ENCODE measurements at regions not wholly inside any gene's neighbourhood (a gene's known extent, or its start where the extent isn't known, plus 50 kb on each side); places are given as distances from the start of the nearest gene placed in this dataset.

DNA sequence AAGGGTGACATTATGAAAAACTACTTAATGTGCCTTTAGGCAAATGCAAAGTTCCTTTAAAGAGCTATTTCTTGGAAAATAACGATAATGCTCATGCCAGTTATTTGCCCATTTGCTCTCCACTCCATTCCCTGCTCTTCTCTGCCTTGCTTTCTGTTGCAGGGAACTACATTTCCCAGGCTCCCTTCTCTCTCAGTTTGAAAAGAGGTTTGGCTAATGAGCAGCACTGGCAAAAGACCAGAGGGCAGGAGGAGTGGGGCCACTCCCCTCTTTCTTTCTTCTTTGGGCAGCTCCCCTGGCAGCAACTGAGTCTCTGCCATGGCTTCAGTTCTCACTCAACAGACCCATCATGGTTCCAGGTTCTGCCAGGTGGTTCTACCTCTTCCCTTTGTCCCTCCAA, 130.5 kb downstream of the RWDD3 start:
- Mint-ChIP-seq H3K4me1 (ENCODE audit: low read depth) (no peaks in the 10 kb centered on the region), H3K4me3 (no peak overlapping the region), H3K9me3 (peaks cover 5% of the 10 kb centered on the region), H3K27me3 (no peaks in the 10 kb centered on the region), H3K27ac (no peak overlapping the region), H3K36me3 (ENCODE audit: low read depth) (no peaks in the 10 kb centered on the region)
- H3K27me3 ChIP-seq (ENCODE audit: control insufficient read depth in 1 of 2, insufficient read depth in 2 of 2, low read length in 2 of 2): no peaks in the 10 kb centered on the region
- no peak overlapping the region for H3K4me3 ChIP-seq (ENCODE audit: low read length)
- no peaks in the 10 kb centered on the region for H3K4me1 ChIP-seq (ENCODE audit: insufficient read depth, low read length)
- DNase-seq (no peak), ATAC-seq (ENCODE audit: poor library complexity) (no peak)
- ChIA-PET CTCF (no interaction called here), POLR2A (no interaction called here)
- TF ChIP-seq, protein P1, sequence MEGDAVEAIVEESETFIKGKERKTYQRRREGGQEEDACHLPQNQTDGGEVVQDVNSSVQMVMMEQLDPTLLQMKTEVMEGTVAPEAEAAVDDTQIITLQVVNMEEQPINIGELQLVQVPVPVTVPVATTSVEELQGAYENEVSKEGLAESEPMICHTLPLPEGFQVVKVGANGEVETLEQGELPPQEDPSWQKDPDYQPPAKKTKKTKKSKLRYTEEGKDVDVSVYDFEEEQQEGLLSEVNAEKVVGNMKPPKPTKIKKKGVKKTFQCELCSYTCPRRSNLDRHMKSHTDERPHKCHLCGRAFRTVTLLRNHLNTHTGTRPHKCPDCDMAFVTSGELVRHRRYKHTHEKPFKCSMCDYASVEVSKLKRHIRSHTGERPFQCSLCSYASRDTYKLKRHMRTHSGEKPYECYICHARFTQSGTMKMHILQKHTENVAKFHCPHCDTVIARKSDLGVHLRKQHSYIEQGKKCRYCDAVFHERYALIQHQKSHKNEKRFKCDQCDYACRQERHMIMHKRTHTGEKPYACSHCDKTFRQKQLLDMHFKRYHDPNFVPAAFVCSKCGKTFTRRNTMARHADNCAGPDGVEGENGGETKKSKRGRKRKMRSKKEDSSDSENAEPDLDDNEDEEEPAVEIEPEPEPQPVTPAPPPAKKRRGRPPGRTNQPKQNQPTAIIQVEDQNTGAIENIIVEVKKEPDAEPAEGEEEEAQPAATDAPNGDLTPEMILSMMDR (IDR thresholded peaks at IDR 0.05): no peak
- no peak overlapping the region for H3K27ac ChIP-seq (ENCODE audit: low read depth in 1 of 2, low read length in 2 of 2)
- intact Hi-C loops (cut with DNase I, micrococcal nuclease): no loop called here
- H3K36me3 ChIP-seq (ENCODE audit: insufficient read depth, low read length): no peaks in the 10 kb centered on the region
- H3K9me3 ChIP-seq (ENCODE audit: control insufficient read depth in 1 of 2, insufficient read depth in 1 of 2, low read length in 2 of 2): peaks cover 0 to 3% of the 10 kb centered on the region in 2 experiments

DNA sequence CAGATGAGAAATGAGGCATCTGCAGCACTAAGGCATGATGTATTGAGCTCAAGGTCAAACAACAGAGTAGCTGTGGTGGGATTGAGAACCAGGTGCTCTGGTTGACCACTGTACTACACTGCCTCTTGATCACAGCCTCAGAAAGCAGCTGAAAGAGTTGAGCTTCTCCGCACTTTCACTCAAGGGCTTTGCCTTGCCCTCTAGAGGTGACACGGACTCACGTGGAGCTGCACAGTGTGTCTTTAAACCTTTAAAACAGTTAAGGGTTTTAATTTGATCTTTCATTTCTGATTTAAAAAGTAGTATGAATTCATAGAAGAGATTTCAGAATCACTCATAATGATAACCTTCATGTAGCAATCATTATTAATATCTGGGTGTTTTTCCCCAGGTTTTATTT, 132.5 kb downstream of the RWDD3 start:
- no peaks in the 10 kb centered on the region for H3K36me3 ChIP-seq (ENCODE audit: insufficient read depth, low read length)
- H3K27ac ChIP-seq (ENCODE audit: low read depth in 1 of 2, low read length in 2 of 2): no peak overlapping the region
- Mint-ChIP-seq H3K27me3 (no peaks in the 10 kb centered on the region), H3K27ac (no peak overlapping the region), H3K4me1 (ENCODE audit: low read depth) (no peaks in the 10 kb centered on the region), H3K9me3 (peaks cover 5% of the 10 kb centered on the region), H3K36me3 (ENCODE audit: low read depth) (no peaks in the 10 kb centered on the region), H3K4me3 (no peak overlapping the region)
- POLR2A ChIA-PET: no interaction called here
- H3K9me3 ChIP-seq (ENCODE audit: control insufficient read depth in 1 of 2, insufficient read depth in 1 of 2, low read length in 2 of 2): peaks cover 0 to 3% of the 10 kb centered on the region in 2 experiments
- intact Hi-C loops (cut with DNase I, micrococcal nuclease): no loop called here
- CTCF ChIA-PET: interaction anchor here (0.6 kb wide), 1 partner anchor 179 kb away, joined by 3 read pairs; no protein-coding TSS in a partner anchor
- no peak for DNase-seq
- no peaks in the 10 kb centered on the region for H3K4me1 ChIP-seq (ENCODE audit: insufficient read depth, low read length)
- no peak overlapping the region for H3K4me3 ChIP-seq (ENCODE audit: low read length)
- H3K27me3 ChIP-seq (ENCODE audit: control insufficient read depth in 1 of 2, insufficient read depth in 2 of 2, low read length in 2 of 2): peaks cover 0 to 2% of the 10 kb centered on the region in 2 experiments
- no peak for ATAC-seq (ENCODE audit: poor library complexity)
- TF ChIP-seq, protein P1 (IDR thresholded peaks at IDR 0.05): no peak

DNA sequence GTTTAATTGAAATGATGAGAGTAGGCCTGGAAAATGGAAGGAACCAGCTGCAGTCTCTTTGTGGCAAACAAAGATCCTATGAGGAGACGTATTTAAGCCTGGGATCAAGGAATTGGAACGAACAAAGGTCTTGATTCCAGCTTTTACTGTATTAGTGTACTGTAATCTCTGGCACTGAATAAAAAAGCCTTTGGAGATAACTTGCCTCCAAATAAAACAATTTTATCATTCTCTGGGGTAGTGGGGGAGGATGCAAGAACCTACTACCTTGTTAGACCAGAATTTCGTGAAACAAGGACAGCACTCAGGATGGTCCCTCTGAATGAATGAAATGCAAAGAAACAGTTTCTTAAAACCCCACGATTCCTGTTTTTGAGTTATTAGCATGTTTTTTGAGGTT, 134.2 kb downstream of the RWDD3 start:
- H3K36me3 Mint-ChIP-seq (ENCODE audit: low read depth): no peaks in the 10 kb centered on the region
- H3K9me3 ChIP-seq (ENCODE audit: control insufficient read depth in 1 of 2, insufficient read depth in 1 of 2, low read length in 2 of 2): no peaks in the 10 kb centered on the region
- TF ChIP-seq, protein P1 (IDR thresholded peaks at IDR 0.05): no peak
- ATAC-seq (ENCODE audit: poor library complexity) (no peak), DNase-seq (no peak)
- POLR2A ChIA-PET: no interaction called here
- peaks cover 0 to 2% of the 10 kb centered on the region in 2 experiments for H3K27me3 ChIP-seq (ENCODE audit: control insufficient read depth in 1 of 2, insufficient read depth in 2 of 2, low read length in 2 of 2)
- H3K27ac Mint-ChIP-seq: no peak overlapping the region
- H3K4me1 ChIP-seq (ENCODE audit: insufficient read depth, low read length): no peaks in the 10 kb centered on the region
- CTCF ChIA-PET: no interaction called here
- H3K9me3 Mint-ChIP-seq: peaks cover 5% of the 10 kb centered on the region
- intact Hi-C loops (cut with DNase I, micrococcal nuclease): no loop called here
- H3K4me1 Mint-ChIP-seq (ENCODE audit: low read depth): no peaks in the 10 kb centered on the region
- H3K27me3 Mint-ChIP-seq: no peaks in the 10 kb centered on the region
- H3K27ac ChIP-seq (ENCODE audit: low read depth in 1 of 2, low read length in 2 of 2): no peak overlapping the region
- H3K36me3 ChIP-seq (ENCODE audit: insufficient read depth, low read length): no peaks in the 10 kb centered on the region
- H3K4me3 ChIP-seq (ENCODE audit: low read length): no peak overlapping the region
- H3K4me3 Mint-ChIP-seq: no peak overlapping the region
